NT2/D1 (cell line): ENCODE measurements at regions not wholly inside any gene's neighbourhood (a gene's known extent, or its start where the extent isn't known, plus 50 kb on each side); places are given as distances from the start of the nearest gene placed in this dataset.

Source experiments
- SUZ12 ChIP-seq: IDR thresholded peaks from 2 replicates; pipeline ENCODE4 v1.6.1; 2011; ENCODE audit not compliant: insufficient read length, insufficient read depth; ENCODE audit errors: extremely low read depth
- YY1 ChIP-seq: IDR thresholded peaks from 2 replicates; pipeline ENCODE4 v1.6.1; 2011; ENCODE audit not compliant: insufficient read length, insufficient read depth
- ZNF274 ChIP-seq: IDR thresholded peaks from 2 replicates; pipeline ENCODE4 v1.6.1; 2011; ENCODE audit warnings: mild to moderate bottlenecking, low read depth, low read length

DNA sequence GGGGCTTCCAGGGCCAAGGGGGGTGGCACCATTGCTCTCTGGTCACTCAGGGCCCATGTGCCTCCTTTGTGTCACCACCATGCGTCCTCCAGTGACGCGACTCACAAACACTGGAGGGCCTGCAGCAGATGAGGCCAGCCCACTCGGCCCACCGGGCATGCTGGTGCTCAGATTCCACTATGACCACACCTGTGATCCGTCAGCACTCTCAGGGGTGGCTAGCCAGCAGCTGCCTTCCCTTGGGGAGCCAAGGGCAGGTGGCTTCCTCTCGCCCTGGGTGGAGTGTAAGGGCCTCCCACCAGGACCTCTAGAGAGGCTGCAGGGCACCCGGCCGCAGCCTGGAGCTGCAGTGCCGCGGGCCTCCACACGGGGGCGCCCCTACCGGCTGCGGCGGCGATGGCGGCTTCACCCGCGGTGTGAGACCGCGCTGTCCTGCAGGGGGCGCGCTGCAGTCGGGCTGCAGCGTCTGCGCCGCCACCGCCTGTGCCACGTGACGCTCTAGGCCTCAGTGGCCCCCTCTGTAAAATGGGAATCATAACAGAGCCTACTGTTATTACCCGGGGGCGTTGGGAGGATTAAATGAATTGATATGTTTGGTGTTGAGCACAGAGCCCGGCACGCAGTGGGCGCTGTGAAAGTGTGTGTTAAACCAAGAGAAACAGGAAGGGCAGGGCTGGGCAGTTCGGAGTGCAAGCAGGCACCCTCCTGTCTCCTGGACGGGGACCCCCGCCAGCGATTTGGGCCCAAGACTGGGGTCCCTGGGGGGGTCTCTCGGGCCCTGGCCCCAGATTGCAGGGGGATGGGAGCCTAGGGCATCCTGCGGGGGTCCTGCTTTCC lies 192.4 kb upstream of the GSE1 start:
- TF ChIP-seq SUZ12 (no peak), YY1 (no peak), ZNF274 (no peak)
